ENCODE measurements at regions not wholly inside any gene's neighbourhood (a gene's known extent, or its start where the extent isn't known, plus 50 kb on each side); places are given as distances from the start of the nearest gene placed in this dataset.

- no peak for TF ChIP-seq POLR2A (IDR thresholded peaks at IDR 0.05)
- TF ChIP-seq CTCF (IDR thresholded peaks at IDR 0.05): no peak
Measured at GRCh38 chr9:82054264-82055015, 65.9 kb downstream of the SPATA31D1 start.

All from lower leg skin (tissue), 3 donors.